Thyroid gland (tissue), 4 donors: ENCODE measurements at regions not wholly inside any gene's neighbourhood (a gene's known extent, or its start where the extent isn't known, plus 50 kb on each side); places are given as distances from the start of the nearest gene placed in this dataset.

Experiments used
- CTCF ChIP-seq, 6 experiments: fragments of 200-600 bp in 3 of 6; fragments of 450-650 bp in 3 of 6; sonication (generic) in 3 of 6; IDR thresholded peaks; one replicate each; pipeline ENCODE4 v1.5.1; 2016 to 2019; ENCODE audit warnings: antibody characterized with exemption in 6 of 6, mild to moderate bottlenecking in 2 of 6, inconsistent platforms in 1 of 6, moderate library complexity in 1 of 6
- POLR2A ChIP-seq, 2 donors: fragments of 450-650 bp; IDR thresholded peaks; one replicate each; pipeline ENCODE4 v1.6.1; 2017; ENCODE audit warnings: antibody characterized with exemption in 2 of 2, mild to moderate bottlenecking in 2 of 2, moderate library complexity in 1 of 2

DNA sequence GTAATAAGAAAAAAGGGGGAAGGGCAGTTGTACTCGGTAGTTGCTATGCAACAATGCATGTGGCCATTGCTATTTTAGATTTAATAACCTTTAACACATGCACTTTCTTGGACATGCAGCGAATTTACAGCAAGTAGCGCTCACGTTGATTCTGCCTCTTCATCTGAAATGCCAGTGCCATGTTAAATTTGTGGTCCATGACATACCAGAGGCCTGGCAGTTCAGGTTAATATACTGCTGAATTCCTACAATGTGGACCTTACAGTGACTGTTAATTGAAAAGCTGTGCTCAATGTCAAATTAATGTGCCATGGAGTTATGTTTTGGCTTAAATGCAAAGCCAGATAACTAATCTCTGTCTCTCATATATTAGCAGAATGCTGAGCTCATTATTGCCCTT is 699.7 kb downstream of the DOK5 start:
- TF ChIP-seq CTCF (IDR thresholded peaks at IDR 0.05) (no peak), POLR2A (IDR thresholded peaks at IDR 0.05) (no peak)
